AG04450 (cell line): ENCODE measurements at regions not wholly inside any gene's neighbourhood (a gene's known extent, or its start where the extent isn't known, plus 50 kb on each side); places are given as distances from the start of the nearest gene placed in this dataset.
A peak's percentile ranks its signal among the peaks of the same experiment; 100 is the strongest.

Source experiments
- CTCF ChIA-PET: fragments of 300-600, 350-600 bp; formaldehyde crosslinking; extraction: SDS; loops from one replicate; lab custom pipeline; 2022; ENCODE audit warnings: antibody characterized with exemption, inconsistent platforms; lab: Charles Lee
- POLR2A ChIA-PET: fragments of 350-600 bp; formaldehyde crosslinking; extraction: SDS; loops from one replicate; lab custom pipeline; 2021; ENCODE audit warnings: antibody characterized with exemption, inconsistent platforms; lab: Yijun Ruan, JAX
- DNase-seq: peaks from one replicate; pipeline ENCODE4 v3.0.0-alpha.2; 2011; ENCODE audit warnings: low read depth, low spot score
- H3K27ac ChIP-seq: one replicate; pipeline ENCODE4 v1.5.1; 2012; ENCODE audit warnings: low read depth, low read length, control low read depth
- H3K27me3 ChIP-seq: one replicate; pipeline ENCODE4 v1.6.0; 2012; ENCODE audit warnings: low read length; ENCODE audit not compliant: control insufficient read depth, insufficient read depth
- H3K4me3 ChIP-seq: 2 replicates; pipeline ENCODE4 v1.5.1; 2011; ENCODE audit warnings: mild to moderate bottlenecking, low read depth, low read length, control low read depth
- H3K9me3 ChIP-seq: 2 replicates; pipeline ENCODE4 v1.5.1; 2012; ENCODE audit warnings: low read length; ENCODE audit not compliant: control insufficient read depth, insufficient read depth
- TF ChIP-seq, protein P1 (sequence below): IDR thresholded peaks from 2 replicates; pipeline ENCODE4 v1.5.1; 2011; ENCODE audit warnings: low read depth, low read length, control low read depth, inconsistent platforms

DNA sequence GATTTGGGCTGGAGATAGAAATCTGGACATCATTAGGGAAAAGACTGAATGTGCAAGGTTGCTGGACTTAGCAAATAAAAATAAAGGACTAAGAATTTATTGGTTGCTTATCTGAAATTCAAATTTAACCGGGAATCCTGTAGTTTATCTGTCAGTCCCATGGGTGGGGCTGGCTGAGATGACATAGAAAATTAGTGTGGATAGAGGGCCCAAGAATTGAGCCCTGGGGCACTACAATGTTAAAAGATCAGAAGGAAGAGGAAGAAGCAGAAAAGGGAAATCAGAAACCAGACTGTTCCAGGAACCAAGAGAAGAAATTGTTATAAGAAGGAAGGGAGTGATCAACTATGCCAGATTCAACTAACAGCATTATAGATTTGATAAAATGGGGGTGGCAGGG, 96.7 kb upstream of the CCDC196 start:
- no peak overlapping the region for H3K27ac ChIP-seq
- TF ChIP-seq, protein P1, sequence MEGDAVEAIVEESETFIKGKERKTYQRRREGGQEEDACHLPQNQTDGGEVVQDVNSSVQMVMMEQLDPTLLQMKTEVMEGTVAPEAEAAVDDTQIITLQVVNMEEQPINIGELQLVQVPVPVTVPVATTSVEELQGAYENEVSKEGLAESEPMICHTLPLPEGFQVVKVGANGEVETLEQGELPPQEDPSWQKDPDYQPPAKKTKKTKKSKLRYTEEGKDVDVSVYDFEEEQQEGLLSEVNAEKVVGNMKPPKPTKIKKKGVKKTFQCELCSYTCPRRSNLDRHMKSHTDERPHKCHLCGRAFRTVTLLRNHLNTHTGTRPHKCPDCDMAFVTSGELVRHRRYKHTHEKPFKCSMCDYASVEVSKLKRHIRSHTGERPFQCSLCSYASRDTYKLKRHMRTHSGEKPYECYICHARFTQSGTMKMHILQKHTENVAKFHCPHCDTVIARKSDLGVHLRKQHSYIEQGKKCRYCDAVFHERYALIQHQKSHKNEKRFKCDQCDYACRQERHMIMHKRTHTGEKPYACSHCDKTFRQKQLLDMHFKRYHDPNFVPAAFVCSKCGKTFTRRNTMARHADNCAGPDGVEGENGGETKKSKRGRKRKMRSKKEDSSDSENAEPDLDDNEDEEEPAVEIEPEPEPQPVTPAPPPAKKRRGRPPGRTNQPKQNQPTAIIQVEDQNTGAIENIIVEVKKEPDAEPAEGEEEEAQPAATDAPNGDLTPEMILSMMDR, result no peak
- ChIA-PET POLR2A (no interaction called here), CTCF (no interaction called here)
- no peaks in the 10 kb centered on the region for H3K9me3 ChIP-seq
- H3K27me3 ChIP-seq, result no peaks in the 10 kb centered on the region
- DNase-seq, result no peak
- no peak overlapping the region for H3K4me3 ChIP-seq

DNA sequence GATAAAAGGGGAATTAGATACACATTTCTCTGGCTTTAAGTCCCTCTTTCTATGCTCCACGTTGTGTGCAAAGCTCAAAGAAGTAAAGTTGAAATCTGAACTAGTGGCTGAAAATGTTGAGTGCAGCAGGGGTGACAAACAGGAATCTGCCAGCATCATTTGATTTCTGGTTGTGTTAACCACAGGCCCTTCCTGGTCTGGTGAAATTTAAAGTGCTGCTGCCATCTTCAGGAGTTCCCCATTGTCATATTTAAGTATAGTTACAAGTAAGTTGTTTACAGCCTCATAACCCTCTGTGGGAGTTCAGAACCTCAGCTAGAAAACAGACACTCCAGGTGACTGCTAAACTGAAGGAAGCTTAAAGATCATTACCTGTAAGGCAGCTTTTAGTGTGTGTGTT, 90.9 kb upstream of the CCDC196 start:
- ChIA-PET POLR2A (no interaction called here), CTCF (interaction anchor here (1.5 to 1.7 kb wide), 2 partner anchors 8 to 36 kb away, joined by 5 to 9 read pairs; no protein-coding TSS in a partner anchor)
- Histone ChIP-seq H3K4me3 (no peak overlapping the region), H3K27me3 (no peaks in the 10 kb centered on the region), H3K27ac (no peak overlapping the region), H3K9me3 (no peaks in the 10 kb centered on the region)
- DNase-seq, result no peak
- TF ChIP-seq, protein P1, result no peak

DNA sequence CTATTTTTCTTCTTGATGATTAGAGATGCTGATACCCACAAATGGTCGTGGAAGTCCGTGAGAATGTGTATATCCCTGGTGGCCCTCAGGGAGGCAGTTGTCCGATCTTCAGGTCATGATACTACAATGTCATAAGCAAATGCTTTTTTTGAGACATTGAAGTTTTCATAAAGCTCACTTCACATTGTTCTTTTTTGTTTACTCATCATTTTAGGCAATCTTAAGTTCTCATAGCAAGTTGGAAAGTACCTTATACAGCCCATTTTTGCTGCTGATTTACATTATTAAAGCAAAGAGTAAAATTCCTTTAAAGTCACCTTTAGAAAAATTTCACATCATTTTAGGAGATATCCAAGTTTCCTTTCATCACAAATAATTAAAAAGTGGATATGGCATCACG, 90.0 kb upstream of the CCDC196 start:
- POLR2A ChIA-PET, result no interaction called here
- CTCF ChIA-PET, result no interaction called here
- Histone ChIP-seq H3K27me3 (no peaks in the 10 kb centered on the region), H3K27ac (no peak overlapping the region), H3K4me3 (no peak overlapping the region), H3K9me3 (no peaks in the 10 kb centered on the region)
- DNase-seq, result no peak
- TF ChIP-seq, protein P1, result no peak

DNA sequence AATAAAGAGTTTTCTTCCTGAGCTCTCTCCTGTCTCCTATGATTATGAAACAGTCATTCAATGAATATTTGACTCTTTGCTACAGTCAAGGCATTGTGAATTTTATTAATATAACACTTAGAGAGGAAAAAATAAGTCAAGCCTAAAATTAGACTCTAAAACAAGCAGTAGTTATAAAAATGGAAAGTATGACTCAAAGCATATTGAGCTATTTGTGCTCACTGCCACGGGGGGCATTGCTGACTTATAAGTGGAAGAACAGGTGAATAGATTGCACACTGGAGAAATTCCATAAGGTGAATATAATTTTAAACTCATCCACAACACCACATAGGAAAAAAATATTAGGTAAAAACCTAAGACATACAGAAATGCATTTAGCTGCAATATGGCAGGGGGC, 87.7 kb upstream of the CCDC196 start:
- TF ChIP-seq, protein P1, result no peak
- Histone ChIP-seq H3K4me3 (no peak overlapping the region), H3K27me3 (no peaks in the 10 kb centered on the region), H3K9me3 (no peaks in the 10 kb centered on the region), H3K27ac (no peak overlapping the region)
- no peak for DNase-seq
- POLR2A ChIA-PET, result no interaction called here
- CTCF ChIA-PET, result interaction anchor here (0.6 kb wide), 1 partner anchor 39 kb away, joined by 3 read pairs; no protein-coding TSS in a partner anchor

DNA sequence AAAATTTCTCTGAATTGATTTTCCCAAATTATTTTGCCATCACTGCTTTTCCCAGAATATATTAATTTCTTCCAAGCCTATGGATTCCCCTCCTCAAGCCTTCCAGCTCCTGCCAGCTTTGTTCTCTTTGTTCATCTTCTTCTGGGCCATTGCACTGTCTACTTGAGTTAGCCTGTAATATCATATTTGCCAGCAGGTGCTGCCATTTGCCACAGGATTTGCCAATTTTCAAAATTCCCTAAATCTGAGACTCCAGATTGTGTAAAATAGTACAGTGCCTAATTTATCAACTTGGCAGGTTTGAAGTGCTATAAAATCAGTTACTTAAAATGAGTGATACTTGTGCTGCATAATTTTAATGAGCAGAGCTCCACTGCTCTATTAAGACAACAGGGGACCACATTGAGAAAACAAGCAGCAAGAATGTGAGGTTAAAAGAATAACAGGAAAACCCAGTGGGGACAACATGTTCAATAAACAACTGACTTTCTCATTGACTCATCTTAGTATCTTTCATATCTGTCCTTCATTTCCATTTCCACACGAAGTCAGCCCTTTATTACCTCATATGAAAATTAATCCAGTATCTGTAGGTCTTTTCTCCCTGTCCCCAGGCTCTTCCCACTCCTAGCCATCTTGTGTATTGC, 84.6 kb upstream of the CCDC196 start:
- POLR2A ChIA-PET, result no interaction called here
- H3K4me3 ChIP-seq, result no peak overlapping the region
- TF ChIP-seq, protein P1, result peak; percentile 24
- no peak for DNase-seq
- no peaks in the 10 kb centered on the region for H3K9me3 ChIP-seq
- H3K27ac ChIP-seq, result no peak overlapping the region
- no peaks in the 10 kb centered on the region for H3K27me3 ChIP-seq
- CTCF ChIA-PET, result interaction anchor here (1.3 kb wide), 1 partner anchor 42 kb away, joined by 5 read pairs; no protein-coding TSS in a partner anchor
